ENCODE measurements at regions not wholly inside any gene's neighbourhood (a gene's known extent, or its start where the extent isn't known, plus 50 kb on each side); places are given as distances from the start of the nearest gene placed in this dataset.

DNA sequence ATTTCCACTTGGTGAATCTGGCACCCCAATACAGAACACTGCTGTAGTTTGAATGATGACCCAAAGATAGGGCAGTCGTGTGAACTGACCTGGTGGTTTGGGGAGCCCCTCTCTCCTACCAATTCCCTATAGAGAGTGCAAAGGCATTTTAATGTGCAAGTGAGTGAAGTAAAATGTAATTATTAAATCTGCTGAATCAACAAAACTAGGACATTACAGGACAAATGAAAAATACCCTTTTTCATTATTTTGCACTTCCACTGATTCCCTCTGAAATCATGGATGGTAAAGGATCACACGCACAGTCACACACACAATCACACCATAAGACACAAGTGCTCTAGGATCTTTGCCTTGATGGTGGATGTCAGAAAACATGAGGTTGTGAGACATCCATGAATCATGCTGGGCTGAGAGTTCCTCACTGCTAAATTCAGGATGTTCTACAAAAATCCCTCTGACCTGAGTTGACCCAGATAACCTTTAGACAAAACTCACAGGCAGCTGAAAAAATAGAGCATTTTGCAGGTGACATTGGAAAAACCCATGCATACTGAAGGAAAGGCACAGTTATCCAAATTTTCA lies 197.4 kb downstream of the FBXO15 start:
- Histone ChIP-seq H3K79me2 (ENCODE audit: control insufficient read depth, insufficient read depth, low read length) (no peaks in the 10 kb centered on the region), H4K20me1 (ENCODE audit: control insufficient read depth, insufficient read depth) (no peaks in the 10 kb centered on the region), H2AFZ (ENCODE audit: control insufficient read depth, low read depth, low read length) (no peak overlapping the region), H3K27me3 (replicated peaks in 1 of 2; ENCODE audit: control insufficient read depth in 2 of 2, insufficient read depth in 2 of 2, low read length in 1 of 2) (no peaks in the 10 kb centered on the region), H3K27ac (ENCODE audit: control insufficient read depth, insufficient read depth) (no peak overlapping the region), H3K4me1 (ENCODE audit: control insufficient read depth, insufficient read depth, low read length) (no peaks in the 10 kb centered on the region), H3K9me3 (replicated peaks; ENCODE audit: control insufficient read depth, insufficient read depth, low read length) (no peaks in the 10 kb centered on the region), H3K36me3 (ENCODE audit: control insufficient read depth in 2 of 2, insufficient read depth in 2 of 2, low read length in 1 of 2) (no peaks in the 10 kb centered on the region), H3K4me2 (ENCODE audit: control insufficient read depth, insufficient read depth) (no peak overlapping the region), H3K4me3 (no peak overlapping the region), H3K9ac (ENCODE audit: control insufficient read depth, insufficient read depth, low read length) (no peak overlapping the region)
- intact Hi-C loops (cut with micrococcal nuclease; ENCODE audit: unreplicated experiment), result no loop called here
- ChIA-PET CTCF (no interaction called here), SMC1A (ENCODE audit: uncharacterized antibody, unreplicated experiment) (no interaction called here), RAD21 (ENCODE audit: unreplicated experiment) (no interaction called here), POLR2A (no interaction called here)
- in situ Hi-C loops (cut with MboI), result no loop called here
- no peak for DNase-seq (ENCODE audit: low read depth, low spot score)
- 27% methylated on average over 2 of the region's 2 CpGs for WGBS (ENCODE audit: insufficient coverage, insufficient replicate concordance, low lambda C conversion rate, missing lambda C conversion rate)
- no peak for FAIRE-seq
- no peak for TF ChIP-seq GABPA (IDR thresholded peaks at IDR 0.05; ENCODE audit: low read depth)
- TF ChIP-seq, protein P1, sequence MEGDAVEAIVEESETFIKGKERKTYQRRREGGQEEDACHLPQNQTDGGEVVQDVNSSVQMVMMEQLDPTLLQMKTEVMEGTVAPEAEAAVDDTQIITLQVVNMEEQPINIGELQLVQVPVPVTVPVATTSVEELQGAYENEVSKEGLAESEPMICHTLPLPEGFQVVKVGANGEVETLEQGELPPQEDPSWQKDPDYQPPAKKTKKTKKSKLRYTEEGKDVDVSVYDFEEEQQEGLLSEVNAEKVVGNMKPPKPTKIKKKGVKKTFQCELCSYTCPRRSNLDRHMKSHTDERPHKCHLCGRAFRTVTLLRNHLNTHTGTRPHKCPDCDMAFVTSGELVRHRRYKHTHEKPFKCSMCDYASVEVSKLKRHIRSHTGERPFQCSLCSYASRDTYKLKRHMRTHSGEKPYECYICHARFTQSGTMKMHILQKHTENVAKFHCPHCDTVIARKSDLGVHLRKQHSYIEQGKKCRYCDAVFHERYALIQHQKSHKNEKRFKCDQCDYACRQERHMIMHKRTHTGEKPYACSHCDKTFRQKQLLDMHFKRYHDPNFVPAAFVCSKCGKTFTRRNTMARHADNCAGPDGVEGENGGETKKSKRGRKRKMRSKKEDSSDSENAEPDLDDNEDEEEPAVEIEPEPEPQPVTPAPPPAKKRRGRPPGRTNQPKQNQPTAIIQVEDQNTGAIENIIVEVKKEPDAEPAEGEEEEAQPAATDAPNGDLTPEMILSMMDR (IDR thresholded peaks at IDR 0.05 in 2 of 3, conservative IDR thresholded peaks at IDR 0.05 in 1 of 3; ENCODE audit: control insufficient read depth in 2 of 3, extremely low read depth in 1 of 3, insufficient read depth in 1 of 3, low read depth in 3 of 3, low read length in 3 of 3), result no peak
- TF ChIP-seq YY1 (IDR thresholded peaks at IDR 0.05; ENCODE audit: low read depth, low read length), result no peak
- TF ChIP-seq NFIC (IDR thresholded peaks at IDR 0.05; ENCODE audit: low read depth, low read length), result no peak
- TF ChIP-seq SIX5 (IDR thresholded peaks at IDR 0.05; ENCODE audit: low read depth, low read length, severe bottlenecking), result no peak
- no peak for TF ChIP-seq EZH2 (IDR thresholded peaks at IDR 0.05; ENCODE audit: borderline replicate concordance, control insufficient read depth, low read depth, low read length)
- no peak for TF ChIP-seq ZSCAN29 (IDR thresholded peaks at IDR 0.05)
- TF ChIP-seq, protein P2, sequence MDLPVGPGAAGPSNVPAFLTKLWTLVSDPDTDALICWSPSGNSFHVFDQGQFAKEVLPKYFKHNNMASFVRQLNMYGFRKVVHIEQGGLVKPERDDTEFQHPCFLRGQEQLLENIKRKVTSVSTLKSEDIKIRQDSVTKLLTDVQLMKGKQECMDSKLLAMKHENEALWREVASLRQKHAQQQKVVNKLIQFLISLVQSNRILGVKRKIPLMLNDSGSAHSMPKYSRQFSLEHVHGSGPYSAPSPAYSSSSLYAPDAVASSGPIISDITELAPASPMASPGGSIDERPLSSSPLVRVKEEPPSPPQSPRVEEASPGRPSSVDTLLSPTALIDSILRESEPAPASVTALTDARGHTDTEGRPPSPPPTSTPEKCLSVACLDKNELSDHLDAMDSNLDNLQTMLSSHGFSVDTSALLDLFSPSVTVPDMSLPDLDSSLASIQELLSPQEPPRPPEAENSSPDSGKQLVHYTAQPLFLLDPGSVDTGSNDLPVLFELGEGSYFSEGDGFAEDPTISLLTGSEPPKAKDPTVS (IDR thresholded peaks at IDR 0.05; ENCODE audit: low read depth, low read length), result no peak
- ATAC-seq, result no peak
- BruUV-seq (replicated peaks), result no TSS peak
